NCI-H146 treated with DMSO at 0.1 percent for 48 hours (cell line): ENCODE measurements at regions not wholly inside any gene's neighbourhood (a gene's known extent, or its start where the extent isn't known, plus 50 kb on each side); places are given as distances from the start of the nearest gene placed in this dataset.
A peak's percentile ranks its signal among the peaks of the same experiment; 100 is the strongest.

Source experiments
- DNase-seq: peaks from one replicate; lab custom pipeline; 2025; ENCODE audit not compliant: unreplicated experiment; lab: John Stamatoyannopoulos, UW

GRCh38 chr10:29925771-29926692, 133.4 kb downstream of the JCAD start:
- DNase-seq: no peak

- no peak for DNase-seq
Measured at GRCh38 chr10:29924436-29924835, 134.9 kb downstream of the JCAD start.

- DNase-seq: no peak
Measured at GRCh38 chr10:29923416-29923965, 135.9 kb downstream of the JCAD start.

GRCh38 chr10:29922892-29923291, 136.5 kb downstream of the JCAD start:
- no peak for DNase-seq

GRCh38 chr10:29922226-29922625, 137.2 kb downstream of the JCAD start:
- no peak for DNase-seq

GRCh38 chr10:29921071-29921446, 138.3 kb downstream of the JCAD start:
- no peak for DNase-seq

GRCh38 chr10:29920408-29921070, 138.8 kb downstream of the JCAD start:
- no peak for DNase-seq

GRCh38 chr10:29918623-29919400, 140.6 kb downstream of the JCAD start:
- no peak for DNase-seq

GRCh38 chr10:29917311-29917710, 142.1 kb downstream of the JCAD start:
- DNase-seq: no peak

- no peak for DNase-seq
Measured at GRCh38 chr10:29916669-29917068, 142.7 kb downstream of the JCAD start.

- DNase-seq: no peak
Measured at GRCh38 chr10:29914986-29915785, 144.2 kb downstream of the JCAD start.

GRCh38 chr10:29908962-29909361, 150.4 kb downstream of the JCAD start:
- peak; percentile 34 for DNase-seq

GRCh38 chr10:29900865-29901264, 158.5 kb downstream of the JCAD start:
- DNase-seq: no peak

GRCh38 chr10:29897999-29898716, 161.2 kb downstream of the JCAD start:
- DNase-seq: no peak

- no peak for DNase-seq
Measured at GRCh38 chr10:29897430-29897829, 162.0 kb downstream of the JCAD start.

GRCh38 chr10:29896053-29896452, 163.3 kb downstream of the JCAD start:
- DNase-seq: no peak

- no peak for DNase-seq
Measured at GRCh38 chr10:29895456-29895855, 163.9 kb downstream of the JCAD start.

- DNase-seq: no peak
Measured at GRCh38 chr10:29888321-29888720, 171.1 kb downstream of the JCAD start.

- no peak for DNase-seq
Measured at GRCh38 chr10:29886299-29886698, 173.1 kb downstream of the JCAD start.

- no peak for DNase-seq
Measured at GRCh38 chr10:29883231-29883630, 176.2 kb downstream of the JCAD start.
